Heart right ventricle (tissue), 16 donors: ENCODE measurements at regions not wholly inside any gene's neighbourhood (a gene's known extent, or its start where the extent isn't known, plus 50 kb on each side); places are given as distances from the start of the nearest gene placed in this dataset.

Source experiments
- ATAC-seq, 8 donors: fragments of 200-7000 bp; cut with Tn5 transposase; one replicate each; pipeline ENCODE4 v1.9.1; 2020; ENCODE audit warnings: mild to moderate bottlenecking in 8 of 8, moderate library complexity in 8 of 8, moderate number of reproducible peaks in 1 of 8
- DNase-seq, 2 donors: peaks; one replicate each; pipeline ENCODE4 v3.0.0-alpha.2; 2020
- H3K27ac ChIP-seq, 10 donors: fragments of 200-600 bp; sonication (generic) in 2 of 10; one replicate each; pipeline versions ENCODE4 v1.5.0 to v1.8.0; 2020 to 2022; ENCODE audit warnings: mild to moderate bottlenecking in 3 of 10
- H3K27me3 ChIP-seq, 7 donors: fragments of 200-600 bp; one replicate each; pipeline ENCODE4 v1.8.0; 2021 to 2022; ENCODE audit warnings: mild to moderate bottlenecking in 2 of 7
- H3K36me3 ChIP-seq, 9 donors: fragments of 200-600 bp; sonication (generic) in 1 of 9; one replicate each; pipeline versions ENCODE4 v1.5.0 to v1.8.0; 2020 to 2022; ENCODE audit warnings: mild to moderate bottlenecking in 2 of 9
- H3K4me1 ChIP-seq, 9 donors: fragments of 200-600 bp; sonication (generic) in 1 of 9; one replicate each; pipeline versions ENCODE4 v1.5.0 to v1.8.0; 2020 to 2022; ENCODE audit warnings: mild to moderate bottlenecking in 4 of 9
- H3K4me3 ChIP-seq, 10 donors: fragments of 200-600 bp; sonication (generic) in 2 of 10; one replicate each; pipeline versions ENCODE4 v1.5.0 to v1.8.0; 2020 to 2022; ENCODE audit warnings: mild to moderate bottlenecking in 7 of 10, moderate library complexity in 2 of 10
- H3K9me3 ChIP-seq, 11 donors: fragments of 200-600 bp in 10 of 11; sonication (generic) in 2 of 11; one replicate each; pipeline versions ENCODE4 v1.5.0 to v1.8.0; 2013 to 2022; ENCODE audit warnings: mild to moderate bottlenecking in 2 of 11, control low read depth in 1 of 11, moderate library complexity in 1 of 11
- CTCF ChIP-seq, 9 donors: fragments of 200-600 bp; sonication (generic) in 2 of 9; IDR thresholded peaks; one replicate each; pipeline versions ENCODE4 v1.5.0 to v1.8.0; 2021 to 2022; ENCODE audit warnings: antibody characterized with exemption in 9 of 9, mild to moderate bottlenecking in 5 of 9, moderate library complexity in 1 of 9
- WGBS, 2 donors: extraction: QIAGEN DNeasy Blood & Tissue Kit; methylation state at CpG; one replicate each; pipeline ENCODE4 v1.1.7; 2013; ENCODE audit warnings: inconsistent platforms in 1 of 2; 5-methylcytosine and 5-hydroxymethylcytosine counted together
- intact Hi-C, 10 donors: fragments of 100-400 bp; cut with DNase I; formaldehyde crosslinking; loops; one replicate each; pipeline versions ENCODE4 v1.11.1 to v1.14.2; 2022
- donor health status: Arrhythmogenic right ventricular cardiomyopathy.
- donor health status: ischemic (EF 13 %, LVEDD 7.1; RV severe dilation, severe dysfunction).
- donor health status: healthy with polysubstance abuse.
- donor health status: DM: no; HTN: yes; CAD: no.
- donor health status: DM: no; HTN: no; CAD: no.
- donor health status: ischemic (EF 25% LVEDD 6.9; RV normal size, moderate dysfunction).
- donor health status: ischemic (EF 25% LVEDD 5.7; RV mildly dilated, moderate dysfunction).
- donor health status: healthy.
- donor health status: DM: yes; HTN: yes; CAD: no.
- donor health status: Ischemic cardiomyopathy.
- donor health status: ischemic (EF 35%, LVEDD 5.7; RV mildly dilated, moderate dysfunction).
- donor health status: nonischemic (EF 11% LVEDD 7.7; RV severe dilation, severe dysfunction).
- donor health status: DM: yes; HTN: yes; CAD: no.
- donor health status: PGD.
- donor health status: ischemic (EF 29% LVEDD 5.4; RV normal size, mild dysfunction).
- donor health status: nonischemic (EF 23%, LVEDD 6.1; RV moderate dilation, normal function).

- ATAC-seq = no peak
- Histone ChIP-seq H3K27me3 (no peaks in the 10 kb centered on the region), H3K4me1 (no peaks in the 10 kb centered on the region), H3K9me3 (peaks cover 0 to 7% (median 0%) of the 10 kb centered on the region in 11 donors), H3K27ac (no peak overlapping the region), H3K36me3 (no peaks in the 10 kb centered on the region), H3K4me3 (no peak overlapping the region)
- intact Hi-C loops = loop anchor here in 9 of 10 donors (2.0 to 10.0 kb wide), 10 partner anchors 73 to 1257 kb away; partner anchors contain the start of gene MN1 (in 7 of the 9)
- no peak for DNase-seq
- WGBS, 2 donors = 96 to 98% methylated on average over 4 of the region's 4 CpGs
- TF ChIP-seq CTCF (IDR thresholded peaks at IDR 0.05) = no peak
These were observed 100.1 kb downstream of the MIAT start for GRCh38 chr22:26757496-26757895.

GRCh38 chr22:26762503-26763472 lies 105.4 kb downstream of the MIAT start:
- DNase-seq (no peak), ATAC-seq (no peak)
- Histone ChIP-seq H3K36me3 (peaks cover 0 to 8% (median 0%) of the 10 kb centered on the region in 9 donors), H3K27ac (no peak overlapping the region), H3K9me3 (peaks cover 0 to 11% (median 0%) of the 10 kb centered on the region in 11 donors), H3K4me3 (no peak overlapping the region), H3K27me3 (no peaks in the 10 kb centered on the region), H3K4me1 (no peaks in the 10 kb centered on the region)
- TF ChIP-seq CTCF (IDR thresholded peaks at IDR 0.05) = no peak
- intact Hi-C loops = no loop called here
- 96 to 97% methylated on average over 17 of the region's 17 CpGs for WGBS, 2 donors

GRCh38 chr22:26763633-26764361 lies 106.4 kb downstream of the MIAT start:
- Histone ChIP-seq H3K27ac (no peak overlapping the region), H3K27me3 (no peaks in the 10 kb centered on the region), H3K36me3 (peaks cover 0 to 8% (median 0%) of the 10 kb centered on the region in 9 donors), H3K4me1 (no peaks in the 10 kb centered on the region), H3K9me3 (peaks cover 0 to 9% (median 0%) of the 10 kb centered on the region in 11 donors), H3K4me3 (no peak overlapping the region)
- no peak for ATAC-seq
- DNase-seq = no peak
- 73 to 75% methylated on average over 16 of the region's 16 CpGs for WGBS, 2 donors
- TF ChIP-seq CTCF (IDR thresholded peaks at IDR 0.05) = no peak
- intact Hi-C loops = no loop called here
